ENCODE measurements at regions not wholly inside any gene's neighbourhood (a gene's known extent, or its start where the extent isn't known, plus 50 kb on each side); places are given as distances from the start of the nearest gene placed in this dataset.

DNA sequence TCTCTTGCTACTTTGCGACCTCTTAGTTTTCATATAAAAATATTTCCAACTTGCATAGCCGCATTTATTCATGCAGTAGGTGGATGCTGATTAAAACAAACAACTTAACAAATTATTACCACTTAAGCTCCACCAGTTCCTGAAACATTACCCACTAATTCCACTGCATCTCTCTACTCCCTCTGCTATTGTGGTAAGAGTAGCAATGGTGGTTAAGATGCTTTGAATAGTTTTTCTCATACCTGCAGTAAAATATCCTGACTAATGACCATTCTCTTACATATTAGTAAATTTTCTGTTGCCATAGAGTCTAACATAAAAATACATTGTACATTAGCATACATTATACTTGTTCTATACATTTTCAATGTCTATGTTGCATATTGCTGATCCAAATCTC, 397.6 kb upstream of the PLSCR5 start:
- TF ChIP-seq, protein P1, sequence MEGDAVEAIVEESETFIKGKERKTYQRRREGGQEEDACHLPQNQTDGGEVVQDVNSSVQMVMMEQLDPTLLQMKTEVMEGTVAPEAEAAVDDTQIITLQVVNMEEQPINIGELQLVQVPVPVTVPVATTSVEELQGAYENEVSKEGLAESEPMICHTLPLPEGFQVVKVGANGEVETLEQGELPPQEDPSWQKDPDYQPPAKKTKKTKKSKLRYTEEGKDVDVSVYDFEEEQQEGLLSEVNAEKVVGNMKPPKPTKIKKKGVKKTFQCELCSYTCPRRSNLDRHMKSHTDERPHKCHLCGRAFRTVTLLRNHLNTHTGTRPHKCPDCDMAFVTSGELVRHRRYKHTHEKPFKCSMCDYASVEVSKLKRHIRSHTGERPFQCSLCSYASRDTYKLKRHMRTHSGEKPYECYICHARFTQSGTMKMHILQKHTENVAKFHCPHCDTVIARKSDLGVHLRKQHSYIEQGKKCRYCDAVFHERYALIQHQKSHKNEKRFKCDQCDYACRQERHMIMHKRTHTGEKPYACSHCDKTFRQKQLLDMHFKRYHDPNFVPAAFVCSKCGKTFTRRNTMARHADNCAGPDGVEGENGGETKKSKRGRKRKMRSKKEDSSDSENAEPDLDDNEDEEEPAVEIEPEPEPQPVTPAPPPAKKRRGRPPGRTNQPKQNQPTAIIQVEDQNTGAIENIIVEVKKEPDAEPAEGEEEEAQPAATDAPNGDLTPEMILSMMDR (IDR thresholded peaks at IDR 0.05) = no peak
- TF ChIP-seq POLR2AphosphoS5 (IDR thresholded peaks at IDR 0.05) (no peak), POLR2A (IDR thresholded peaks at IDR 0.05) (no peak), EP300 (IDR thresholded peaks at IDR 0.05) (no peak)
- H3K4me1 ChIP-seq = no peaks in the 10 kb centered on the region
- no peaks in the 10 kb centered on the region for H3K27me3 ChIP-seq
- 94% methylated on average over 2 of the region's 2 CpGs for WGBS
- no peak overlapping the region for H3K27ac ChIP-seq
- DNase-seq (ENCODE audit: low spot score in 2 of 2) = no peak
- H3K9me3 ChIP-seq = peaks cover 3% of the 10 kb centered on the region
- no peak overlapping the region for H3K4me3 ChIP-seq
- H3K36me3 ChIP-seq = no peaks in the 10 kb centered on the region

DNA sequence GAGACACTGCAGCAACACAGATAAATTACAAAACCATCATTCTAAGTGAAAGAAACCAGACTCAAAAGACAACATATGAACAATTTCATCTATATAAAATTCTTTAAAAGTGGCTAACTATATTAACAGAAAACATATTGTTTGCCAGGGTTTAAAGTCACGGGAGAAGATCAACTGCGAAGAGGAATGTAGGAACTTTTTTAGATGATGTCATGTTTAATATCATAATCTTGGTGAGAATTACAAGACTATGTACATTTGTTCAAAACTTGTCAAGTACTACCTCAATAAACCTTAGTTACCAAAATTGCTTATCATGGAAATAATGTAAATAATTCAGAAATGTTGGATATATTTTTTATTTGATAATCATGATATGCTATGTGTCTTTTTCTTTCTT, 395.1 kb upstream of the PLSCR5 start:
- no peaks in the 10 kb centered on the region for H3K27me3 ChIP-seq
- WGBS = 81% methylated on average over 2 of the region's 2 CpGs
- peaks cover 3% of the 10 kb centered on the region for H3K9me3 ChIP-seq
- DNase-seq (ENCODE audit: low spot score in 2 of 2) = no peak
- H3K27ac ChIP-seq = no peak overlapping the region
- H3K36me3 ChIP-seq = no peaks in the 10 kb centered on the region
- H3K4me1 ChIP-seq = no peaks in the 10 kb centered on the region
- TF ChIP-seq, protein P1 (IDR thresholded peaks at IDR 0.05) = no peak
- no peak for TF ChIP-seq POLR2AphosphoS5 (IDR thresholded peaks at IDR 0.05)
- TF ChIP-seq EP300 (IDR thresholded peaks at IDR 0.05) = no peak
- TF ChIP-seq POLR2A (IDR thresholded peaks at IDR 0.05) = no peak
- no peak overlapping the region for H3K4me3 ChIP-seq

DNA sequence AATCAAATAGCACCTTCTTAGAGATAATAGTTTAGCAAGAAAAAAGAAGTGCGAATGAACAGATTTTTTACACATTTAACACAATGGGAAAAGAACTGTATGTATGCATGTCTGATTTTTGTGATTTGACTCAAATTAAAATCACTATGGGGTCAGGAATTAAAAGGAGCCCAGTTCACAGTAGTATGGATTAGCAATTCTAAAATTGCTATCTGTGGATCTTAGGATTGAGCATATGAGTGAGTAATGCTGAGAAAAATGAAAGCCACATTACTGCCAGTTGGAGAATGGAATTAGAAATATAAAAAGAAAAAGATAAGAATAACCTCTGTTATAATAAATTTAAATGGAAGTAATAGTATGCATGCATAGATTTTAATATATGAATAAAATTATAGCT, 386.8 kb upstream of the PLSCR5 start:
- 89% methylated on average over 1 of the region's 1 CpG for WGBS
- no peaks in the 10 kb centered on the region for H3K9me3 ChIP-seq
- DNase-seq (ENCODE audit: low spot score in 2 of 2) = no peak
- TF ChIP-seq, protein P1 (IDR thresholded peaks at IDR 0.05) = no peak
- TF ChIP-seq POLR2A (IDR thresholded peaks at IDR 0.05) (no peak), EP300 (IDR thresholded peaks at IDR 0.05) (no peak), POLR2AphosphoS5 (IDR thresholded peaks at IDR 0.05) (no peak)
- H3K27me3 ChIP-seq = no peaks in the 10 kb centered on the region
- no peak overlapping the region for H3K4me3 ChIP-seq
- H3K36me3 ChIP-seq = no peaks in the 10 kb centered on the region
- no peak overlapping the region for H3K27ac ChIP-seq
- H3K4me1 ChIP-seq = no peaks in the 10 kb centered on the region

DNA sequence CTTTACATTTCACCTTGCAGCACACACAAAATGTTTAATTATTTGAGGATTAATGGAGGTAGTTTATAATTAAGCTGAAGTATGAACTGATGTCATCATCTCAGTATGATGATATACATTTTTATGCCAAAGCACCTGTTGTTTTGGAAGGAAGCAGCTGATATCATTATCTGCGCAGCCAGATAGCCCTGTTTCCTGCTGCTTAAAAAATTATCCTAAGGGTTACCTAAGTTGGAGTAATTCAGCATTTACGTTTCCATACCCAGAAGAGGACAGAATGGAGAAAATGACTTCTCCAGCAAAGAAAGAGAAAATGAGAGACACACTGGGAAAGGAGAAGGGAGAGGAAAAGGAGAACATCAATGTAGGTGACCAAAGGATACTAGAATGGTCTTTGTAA, 370.3 kb upstream of the PLSCR5 start:
- 73% methylated on average over 2 of the region's 2 CpGs for WGBS

DNA sequence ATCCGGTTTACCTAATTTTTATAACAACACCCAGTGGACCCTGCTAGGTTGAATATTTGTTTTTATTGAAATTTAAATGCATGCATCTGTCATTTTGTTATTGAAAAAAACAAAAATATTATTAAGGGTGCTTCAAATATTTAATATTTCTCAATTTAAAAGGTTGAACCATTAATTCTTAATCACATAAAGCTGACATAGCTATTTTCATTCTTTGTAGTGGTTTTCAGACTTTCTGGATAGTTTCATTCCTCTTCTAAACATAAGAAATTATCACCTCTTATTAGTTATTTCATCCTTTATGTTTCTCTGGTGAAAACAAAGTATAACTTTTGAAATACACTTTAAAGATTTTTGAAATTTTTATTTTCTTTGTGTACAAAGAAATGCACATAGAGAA, 369.9 kb upstream of the PLSCR5 start:
- Histone ChIP-seq H3K27ac (no peak overlapping the region), H3K9me3 (no peaks in the 10 kb centered on the region), H3K36me3 (no peaks in the 10 kb centered on the region), H3K27me3 (no peaks in the 10 kb centered on the region), H3K4me3 (no peak overlapping the region), H3K4me1 (no peaks in the 10 kb centered on the region)
- whole genome bisulfite sequencing = 88% methylated on average over 1 of the region's 1 CpG
- TF ChIP-seq EP300 (IDR thresholded peaks at IDR 0.05) (no peak), POLR2A (IDR thresholded peaks at IDR 0.05) (no peak)
- TF ChIP-seq, protein P1 (IDR thresholded peaks at IDR 0.05) = no peak
- DNase-seq (ENCODE audit: low spot score in 2 of 2) = no peak

More for the DNA sequence above, 370.3 kb upstream of the PLSCR5 start:
- no peaks in the 10 kb centered on the region for H3K9me3 ChIP-seq
- DNase-seq (ENCODE audit: low spot score in 2 of 2) = no peak
- H3K36me3 ChIP-seq = no peaks in the 10 kb centered on the region
- H3K27ac ChIP-seq = no peak overlapping the region
- TF ChIP-seq EP300 (IDR thresholded peaks at IDR 0.05) (no peak), POLR2AphosphoS5 (IDR thresholded peaks at IDR 0.05) (no peak), POLR2A (IDR thresholded peaks at IDR 0.05) (no peak)
- TF ChIP-seq, protein P1 (IDR thresholded peaks at IDR 0.05) = no peak
- H3K4me1 ChIP-seq = no peaks in the 10 kb centered on the region
- no peaks in the 10 kb centered on the region for H3K27me3 ChIP-seq
- H3K4me3 ChIP-seq = no peak overlapping the region

Data from suprapubic skin (tissue), 4 donors.